Erythroblast (primary cell): ENCODE measurements at regions not wholly inside any gene's neighbourhood (a gene's known extent, or its start where the extent isn't known, plus 50 kb on each side); places are given as distances from the start of the nearest gene placed in this dataset.

Experiments
- GATA1 ChIP-seq: IDR thresholded peaks from 2 replicates; pipeline ENCODE4 v1.6.1; 2011; ENCODE audit warnings: low read depth, mild to moderate bottlenecking, control low read depth, low read length, moderate library complexity
- POLR2A ChIP-seq: IDR thresholded peaks from 2 replicates; pipeline ENCODE4 v1.6.1; 2011; ENCODE audit warnings: mild to moderate bottlenecking, low read length

DNA sequence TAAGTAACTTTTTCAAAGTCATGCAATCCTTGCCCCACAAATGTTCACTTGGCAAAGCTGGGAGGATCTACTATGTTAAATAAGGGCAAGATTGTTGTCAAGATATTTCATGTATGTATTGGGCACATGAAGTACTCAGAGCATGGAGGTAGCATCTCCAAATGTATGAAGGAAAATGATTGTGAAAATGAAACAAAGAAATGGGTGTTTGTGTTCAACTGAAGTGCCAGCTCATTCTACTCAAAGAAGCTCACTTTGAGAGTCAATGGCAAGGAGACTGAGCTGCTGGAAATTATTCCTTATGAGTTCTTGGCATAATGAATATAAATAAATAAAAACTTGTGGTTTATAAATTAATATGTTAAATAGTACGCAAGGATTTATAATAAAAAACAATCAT, 124.5 kb upstream of the ARSJ start:
- no peak for TF ChIP-seq POLR2A
- TF ChIP-seq GATA1 = no peak
